ENCODE measurements at regions not wholly inside any gene's neighbourhood (a gene's known extent, or its start where the extent isn't known, plus 50 kb on each side); places are given as distances from the start of the nearest gene placed in this dataset.
"Not testable (repeated sequence)": the region's sequence is repeated elsewhere in the genome, so short reads cannot be mapped to it uniquely, and the experiment has no call there.

GRCh38 chr2:187658952-187659525, 104.8 kb upstream of the TFPI start:
- Histone ChIP-seq H3K4me3 (ENCODE audit: low read length in 3 of 3) (no peak overlapping the region), H3K9me3 (ENCODE audit: control insufficient read depth in 3 of 3, low read length in 3 of 3) (no peaks in the 10 kb centered on the region), H3K27me3 (ENCODE audit: control insufficient read depth in 3 of 3, insufficient read depth in 3 of 3, low read length in 3 of 3) (no peaks in the 10 kb centered on the region), H3K9ac (ENCODE audit: low read depth in 1 of 3, low read length in 3 of 3) (no peak overlapping the region), H3K4me1 (ENCODE audit: control insufficient read depth in 3 of 3, insufficient read depth in 3 of 3, low read length in 3 of 3) (no peaks in the 10 kb centered on the region), H3K36me3 (ENCODE audit: control insufficient read depth in 3 of 3, insufficient read depth in 3 of 3, low read length in 3 of 3) (no peaks in the 10 kb centered on the region), H3K27ac (ENCODE audit: low read depth, low read length) (no peak overlapping the region)

GRCh38 chr2:187676050-187676449, 121.8 kb upstream of the TFPI start:
- not testable (repeated sequence) for H3K27me3 ChIP-seq (ENCODE audit: control insufficient read depth in 3 of 3, insufficient read depth in 3 of 3, low read length in 3 of 3); H3K4me1 ChIP-seq (ENCODE audit: control insufficient read depth in 3 of 3, insufficient read depth in 3 of 3, low read length in 3 of 3); H3K27ac ChIP-seq (ENCODE audit: low read depth, low read length); H3K9ac ChIP-seq (ENCODE audit: low read depth in 1 of 3, low read length in 3 of 3); H3K9me3 ChIP-seq (ENCODE audit: control insufficient read depth in 3 of 3, low read length in 3 of 3); H3K4me3 ChIP-seq (ENCODE audit: low read length in 3 of 3); H3K36me3 ChIP-seq (ENCODE audit: control insufficient read depth in 3 of 3, insufficient read depth in 3 of 3, low read length in 3 of 3)

- H3K9ac ChIP-seq (ENCODE audit: low read depth in 1 of 3, low read length in 3 of 3): no peak overlapping the region
- H3K27me3 ChIP-seq (ENCODE audit: control insufficient read depth in 3 of 3, insufficient read depth in 3 of 3, low read length in 3 of 3): no peaks in the 10 kb centered on the region
- no peaks in the 10 kb centered on the region for H3K36me3 ChIP-seq (ENCODE audit: control insufficient read depth in 3 of 3, insufficient read depth in 3 of 3, low read length in 3 of 3)
- H3K4me3 ChIP-seq (ENCODE audit: low read length in 3 of 3): no peak overlapping the region
- no peaks in the 10 kb centered on the region for H3K9me3 ChIP-seq (ENCODE audit: control insufficient read depth in 3 of 3, low read length in 3 of 3)
- H3K4me1 ChIP-seq (ENCODE audit: control insufficient read depth in 3 of 3, insufficient read depth in 3 of 3, low read length in 3 of 3): no peaks in the 10 kb centered on the region
- no peak overlapping the region for H3K27ac ChIP-seq (ENCODE audit: low read depth, low read length)
Measured at GRCh38 chr2:187679454-187679853, 125.2 kb upstream of the TFPI start.

GRCh38 chr2:187684174-187684573, 129.9 kb upstream of the TFPI start:
- H3K9me3 ChIP-seq (ENCODE audit: control insufficient read depth in 3 of 3, low read length in 3 of 3): no peaks in the 10 kb centered on the region

GRCh38 chr2:187686416-187687024, 132.3 kb upstream of the TFPI start:
- Histone ChIP-seq H3K9ac (ENCODE audit: low read depth in 1 of 3, low read length in 3 of 3) (no peak overlapping the region), H3K36me3 (ENCODE audit: control insufficient read depth in 3 of 3, insufficient read depth in 3 of 3, low read length in 3 of 3) (no peaks in the 10 kb centered on the region), H3K4me3 (ENCODE audit: low read length in 3 of 3) (no peak overlapping the region), H3K9me3 (ENCODE audit: control insufficient read depth in 3 of 3, low read length in 3 of 3) (no peaks in the 10 kb centered on the region), H3K27me3 (ENCODE audit: control insufficient read depth in 3 of 3, insufficient read depth in 3 of 3, low read length in 3 of 3) (no peaks in the 10 kb centered on the region), H3K4me1 (ENCODE audit: control insufficient read depth in 3 of 3, insufficient read depth in 3 of 3, low read length in 3 of 3) (no peaks in the 10 kb centered on the region), H3K27ac (ENCODE audit: low read depth, low read length) (no peak overlapping the region)

More at GRCh38 chr2:187684174-187684573, 129.9 kb upstream of the TFPI start:
- Histone ChIP-seq H3K27ac (ENCODE audit: low read depth, low read length) (no peak overlapping the region), H3K27me3 (ENCODE audit: control insufficient read depth in 3 of 3, insufficient read depth in 3 of 3, low read length in 3 of 3) (no peaks in the 10 kb centered on the region), H3K9ac (ENCODE audit: low read depth in 1 of 3, low read length in 3 of 3) (no peak overlapping the region), H3K4me3 (ENCODE audit: low read length in 3 of 3) (no peak overlapping the region), H3K4me1 (ENCODE audit: control insufficient read depth in 3 of 3, insufficient read depth in 3 of 3, low read length in 3 of 3) (no peaks in the 10 kb centered on the region), H3K36me3 (ENCODE audit: control insufficient read depth in 3 of 3, insufficient read depth in 3 of 3, low read length in 3 of 3) (no peaks in the 10 kb centered on the region)

GRCh38 chr2:187687585-187687984, 133.3 kb upstream of the TFPI start:
- Histone ChIP-seq H3K27me3 (ENCODE audit: control insufficient read depth in 3 of 3, insufficient read depth in 3 of 3, low read length in 3 of 3) (no peaks in the 10 kb centered on the region), H3K9ac (ENCODE audit: low read depth in 1 of 3, low read length in 3 of 3) (no peak overlapping the region)

GRCh38 chr2:187689372-187689771, 135.1 kb upstream of the TFPI start:
- H3K36me3 ChIP-seq (ENCODE audit: control insufficient read depth in 3 of 3, insufficient read depth in 3 of 3, low read length in 3 of 3): no peaks in the 10 kb centered on the region
- H3K27me3 ChIP-seq (ENCODE audit: control insufficient read depth in 3 of 3, insufficient read depth in 3 of 3, low read length in 3 of 3): no peaks in the 10 kb centered on the region
- H3K9ac ChIP-seq (ENCODE audit: low read depth in 1 of 3, low read length in 3 of 3): no peak overlapping the region
- no peak overlapping the region for H3K27ac ChIP-seq (ENCODE audit: low read depth, low read length)
- H3K4me1 ChIP-seq (ENCODE audit: control insufficient read depth in 3 of 3, insufficient read depth in 3 of 3, low read length in 3 of 3): no peaks in the 10 kb centered on the region
- H3K4me3 ChIP-seq (ENCODE audit: low read length in 3 of 3): no peak overlapping the region
- no peaks in the 10 kb centered on the region for H3K9me3 ChIP-seq (ENCODE audit: control insufficient read depth in 3 of 3, low read length in 3 of 3)

More at GRCh38 chr2:187687585-187687984, 133.3 kb upstream of the TFPI start:
- Histone ChIP-seq H3K9me3 (ENCODE audit: control insufficient read depth in 3 of 3, low read length in 3 of 3) (no peaks in the 10 kb centered on the region), H3K4me3 (ENCODE audit: low read length in 3 of 3) (no peak overlapping the region), H3K27ac (ENCODE audit: low read depth, low read length) (no peak overlapping the region), H3K4me1 (ENCODE audit: control insufficient read depth in 3 of 3, insufficient read depth in 3 of 3, low read length in 3 of 3) (no peaks in the 10 kb centered on the region), H3K36me3 (ENCODE audit: control insufficient read depth in 3 of 3, insufficient read depth in 3 of 3, low read length in 3 of 3) (no peaks in the 10 kb centered on the region)

- Histone ChIP-seq H3K4me3 (ENCODE audit: low read length in 3 of 3) (no peak overlapping the region), H3K4me1 (ENCODE audit: control insufficient read depth in 3 of 3, insufficient read depth in 3 of 3, low read length in 3 of 3) (no peaks in the 10 kb centered on the region), H3K36me3 (ENCODE audit: control insufficient read depth in 3 of 3, insufficient read depth in 3 of 3, low read length in 3 of 3) (no peaks in the 10 kb centered on the region), H3K27me3 (ENCODE audit: control insufficient read depth in 3 of 3, insufficient read depth in 3 of 3, low read length in 3 of 3) (no peaks in the 10 kb centered on the region), H3K27ac (ENCODE audit: low read depth, low read length) (no peak overlapping the region), H3K9me3 (ENCODE audit: control insufficient read depth in 3 of 3, low read length in 3 of 3) (no peaks in the 10 kb centered on the region), H3K9ac (ENCODE audit: low read depth in 1 of 3, low read length in 3 of 3) (no peak overlapping the region)
Measured at GRCh38 chr2:187693923-187694322, 139.7 kb upstream of the TFPI start.

- H3K9me3 ChIP-seq (ENCODE audit: control insufficient read depth in 3 of 3, low read length in 3 of 3); H3K4me3 ChIP-seq (ENCODE audit: low read length in 3 of 3); H3K36me3 ChIP-seq (ENCODE audit: control insufficient read depth in 3 of 3, insufficient read depth in 3 of 3, low read length in 3 of 3); H3K27me3 ChIP-seq (ENCODE audit: control insufficient read depth in 3 of 3, insufficient read depth in 3 of 3, low read length in 3 of 3); H3K27ac ChIP-seq (ENCODE audit: low read depth, low read length); H3K4me1 ChIP-seq (ENCODE audit: control insufficient read depth in 3 of 3, insufficient read depth in 3 of 3, low read length in 3 of 3); H3K9ac ChIP-seq (ENCODE audit: low read depth in 1 of 3, low read length in 3 of 3): not testable (repeated sequence)
Measured at GRCh38 chr2:187696644-187697043, 142.4 kb upstream of the TFPI start.

- no peak overlapping the region for H3K4me3 ChIP-seq (ENCODE audit: low read length in 3 of 3)
- no peaks in the 10 kb centered on the region for H3K9me3 ChIP-seq (ENCODE audit: control insufficient read depth in 3 of 3, low read length in 3 of 3)
- no peak overlapping the region for H3K9ac ChIP-seq (ENCODE audit: low read depth in 1 of 3, low read length in 3 of 3)
- no peaks in the 10 kb centered on the region for H3K36me3 ChIP-seq (ENCODE audit: control insufficient read depth in 3 of 3, insufficient read depth in 3 of 3, low read length in 3 of 3)
- no peaks in the 10 kb centered on the region for H3K27me3 ChIP-seq (ENCODE audit: control insufficient read depth in 3 of 3, insufficient read depth in 3 of 3, low read length in 3 of 3)
- H3K4me1 ChIP-seq (ENCODE audit: control insufficient read depth in 3 of 3, insufficient read depth in 3 of 3, low read length in 3 of 3): no peaks in the 10 kb centered on the region
- no peak overlapping the region for H3K27ac ChIP-seq (ENCODE audit: low read depth, low read length)
Measured at GRCh38 chr2:187698374-187699110, 144.3 kb upstream of the TFPI start.

Measured in skeletal muscle tissue (tissue), 3 donors.